KMS-11 (cell line): ENCODE measurements at regions not wholly inside any gene's neighbourhood (a gene's known extent, or its start where the extent isn't known, plus 50 kb on each side); places are given as distances from the start of the nearest gene placed in this dataset.

Experiments
- H2AFZ ChIP-seq: fragments of 200-600 bp; sonication (generic); 2 replicates; pipeline ENCODE4 v1.6.1; 2016; ENCODE audit warnings: antibody characterized with exemption, mixed run types, low read depth
- H3K27ac ChIP-seq: fragments of 200-600 bp; sonication (generic); 2 replicates; pipeline ENCODE4 v1.6.1; 2016; ENCODE audit warnings: mild to moderate bottlenecking, mixed run types
- H3K27me3 ChIP-seq: fragments of 200-600 bp; sonication (generic); 2 replicates; pipeline ENCODE4 v1.6.1; 2017; ENCODE audit warnings: mild to moderate bottlenecking, low read depth, mixed run types, moderate library complexity; ENCODE audit not compliant: insufficient read depth
- H3K36me3 ChIP-seq: fragments of 200-600 bp; sonication (generic); 2 replicates; pipeline ENCODE4 v1.6.1; 2017; ENCODE audit warnings: mild to moderate bottlenecking, mixed run types; ENCODE audit not compliant: insufficient read depth
- H3K4me1 ChIP-seq: fragments of 200-600 bp; sonication (generic); 2 replicates; pipeline ENCODE4 v1.6.1; 2016; ENCODE audit warnings: mild to moderate bottlenecking, low read depth, mixed run types; ENCODE audit not compliant: poor library complexity, severe bottlenecking
- H3K4me2 ChIP-seq: fragments of 200-600 bp; sonication (generic); 2 replicates; pipeline ENCODE4 v1.7.0; 2016; ENCODE audit warnings: mild to moderate bottlenecking, mixed run types
- H3K4me3 ChIP-seq: fragments of 200-600 bp; sonication (generic); IDR thresholded peaks from 2 replicates; pipeline ENCODE4 v1.6.1; 2017; ENCODE audit warnings: low read depth, low read length, mixed read lengths; ENCODE audit not compliant: insufficient read depth
- H3K79me2 ChIP-seq: fragments of 200-600 bp; sonication (generic); 2 replicates; pipeline ENCODE4 v1.6.1; 2016; ENCODE audit warnings: low read depth, mixed run types; ENCODE audit not compliant: insufficient read depth
- H3K9ac ChIP-seq: fragments of 200-600 bp; sonication (generic); 2 replicates; pipeline ENCODE4 v1.6.1; 2016; ENCODE audit warnings: mild to moderate bottlenecking, mixed run types
- H4K20me1 ChIP-seq: fragments of 200-600 bp; sonication (generic); 2 replicates; pipeline ENCODE4 v1.6.1; 2016; ENCODE audit warnings: mild to moderate bottlenecking, mixed run types; ENCODE audit not compliant: insufficient read depth
- CTCF ChIP-seq: fragments of 200-600 bp; sonication (generic); conservative IDR thresholded peaks from 2 replicates; pipeline ENCODE4 v1.6.1; 2017; ENCODE audit warnings: low read depth, mild to moderate bottlenecking, antibody characterized with exemption, low read length, moderate library complexity, mixed read lengths

- no peak for TF ChIP-seq CTCF
- no peaks in the 10 kb centered on the region for H3K27me3 ChIP-seq
- H3K79me2 ChIP-seq: no peaks in the 10 kb centered on the region
- H3K27ac ChIP-seq: no peak overlapping the region
- no peaks in the 10 kb centered on the region for H4K20me1 ChIP-seq
- H3K36me3 ChIP-seq: no peaks in the 10 kb centered on the region
- H3K9ac ChIP-seq: no peak overlapping the region
- H3K4me1 ChIP-seq: no peaks in the 10 kb centered on the region
- no peak overlapping the region for H3K4me2 ChIP-seq
- H3K4me3 ChIP-seq: no peak overlapping the region
- no peak overlapping the region for H2AFZ ChIP-seq
Measured at GRCh38 chr2:165033402-165033801, 78.1 kb upstream of the SLC38A11 start.

- Histone ChIP-seq H2AFZ (no peak overlapping the region), H4K20me1 (no peaks in the 10 kb centered on the region), H3K4me3 (no peak overlapping the region), H3K27me3 (no peaks in the 10 kb centered on the region), H3K4me1 (no peaks in the 10 kb centered on the region), H3K79me2 (no peaks in the 10 kb centered on the region), H3K36me3 (no peaks in the 10 kb centered on the region), H3K27ac (no peak overlapping the region), H3K9ac (no peak overlapping the region), H3K4me2 (no peak overlapping the region)
- TF ChIP-seq CTCF: no peak
Measured at GRCh38 chr2:165032559-165032958, 77.2 kb upstream of the SLC38A11 start.

- no peaks in the 10 kb centered on the region for H3K4me1 ChIP-seq
- TF ChIP-seq CTCF: no peak
- H3K36me3 ChIP-seq: no peaks in the 10 kb centered on the region
- no peak overlapping the region for H3K27ac ChIP-seq
- H3K9ac ChIP-seq: no peak overlapping the region
- no peak overlapping the region for H3K4me2 ChIP-seq
- no peaks in the 10 kb centered on the region for H4K20me1 ChIP-seq
- no peaks in the 10 kb centered on the region for H3K79me2 ChIP-seq
- H2AFZ ChIP-seq: no peak overlapping the region
- no peaks in the 10 kb centered on the region for H3K27me3 ChIP-seq
- H3K4me3 ChIP-seq: no peak overlapping the region
Measured at GRCh38 chr2:165024199-165024598, 68.9 kb upstream of the SLC38A11 start.

- no peaks in the 10 kb centered on the region for H3K79me2 ChIP-seq
- H3K27ac ChIP-seq: no peak overlapping the region
- no peak for TF ChIP-seq CTCF
- no peak overlapping the region for H2AFZ ChIP-seq
- H4K20me1 ChIP-seq: no peaks in the 10 kb centered on the region
- no peak overlapping the region for H3K4me2 ChIP-seq
- no peaks in the 10 kb centered on the region for H3K27me3 ChIP-seq
- H3K36me3 ChIP-seq: no peaks in the 10 kb centered on the region
- H3K4me3 ChIP-seq: no peak overlapping the region
- no peaks in the 10 kb centered on the region for H3K4me1 ChIP-seq
- no peak overlapping the region for H3K9ac ChIP-seq
Measured at GRCh38 chr2:165022781-165023180, 67.5 kb upstream of the SLC38A11 start.
